K562 (cell line): ENCODE measurements at regions not wholly inside any gene's neighbourhood (a gene's known extent, or its start where the extent isn't known, plus 50 kb on each side); places are given as distances from the start of the nearest gene placed in this dataset.

ENCODE experiments used
- ATAC-seq: fragments of 200-7000 bp; cut with Tn5 transposase; 3 replicates; pipeline ENCODE4 v1.9.1; 2020; ENCODE audit warnings: moderate library complexity
- BruUV-seq: library from RNA; stranded (reverse); fragments of 400-500 nt; replicated peaks from 2 replicates; lab custom pipeline; 2021; lab: Mats Ljungman, UMichigan
- CTCF ChIA-PET: fragments of 300-600 bp; formaldehyde crosslinking; extraction: SDS; loops from one replicate; lab custom pipeline; 2021; ENCODE audit warnings: low intra/inter-chr PET ratio; lab: Yijun Ruan, JAX
- POLR2A ChIA-PET: fragments of 300-600, 350-650 bp; sonication (Branson Sonifier 250); formaldehyde crosslinking; extraction: SDS; loops from one replicate; lab custom pipeline; 2021; ENCODE audit warnings: antibody characterized with exemption, inconsistent platforms; lab: Yijun Ruan, JAX
- DNase-seq, 4 experiments: peaks; one replicate each; pipeline versions ENCODE4 v3.0.0 to v3.0.0-alpha.2; 2011 to 2018; ENCODE audit warnings: low spot score in 3 of 4, mixed read lengths in 3 of 4; ENCODE audit errors: extremely low read depth in 1 of 4
- FAIRE-seq: peaks from 2 replicates; lab custom pipeline; 2011; peaks lifted over from hg19 to GRCh38; lab: Jason Lieb, UNC
- H2AFZ ChIP-seq: 2 replicates; pipeline ENCODE4 v1.6.0; 2011; ENCODE audit warnings: low read depth, low read length, control low read depth, inconsistent platforms
- H3K27ac ChIP-seq: fragments of 200-600 bp; 3 replicates; pipeline ENCODE4 v1.8.0; 2011; ENCODE audit warnings: low read depth, mild to moderate bottlenecking, control low read depth, inconsistent platforms, low read length, moderate library complexity, mixed read lengths; ENCODE audit errors: extremely low read depth
- H3K27me3 ChIP-seq, 2 experiments: fragments of 300-600 bp in 1 of 2; 2 replicates in 1 of 2; 3 replicates in 1 of 2; pipeline versions ENCODE4 v1.6.0 to v1.8.0; 2011; ENCODE audit warnings: inconsistent platforms in 2 of 2, low read length in 2 of 2, mild to moderate bottlenecking in 1 of 2, mixed read lengths in 1 of 2, moderate library complexity in 1 of 2; ENCODE audit not compliant: control insufficient read depth in 2 of 2, insufficient read depth in 2 of 2
- H3K36me3 ChIP-seq: fragments of 300-600 bp; 3 replicates; pipeline ENCODE4 v1.8.0; 2011; ENCODE audit warnings: mild to moderate bottlenecking, low read length, inconsistent platforms; ENCODE audit not compliant: control insufficient read depth, insufficient read depth
- H3K4me1 ChIP-seq, 2 experiments: fragments of 200-600 bp in 1 of 2; replicated peaks in 1 of 2; 2 replicates in 1 of 2; 3 replicates in 1 of 2; pipeline versions ENCODE4 v1.5.1 to v1.8.0; 2011; ENCODE audit warnings: inconsistent platforms in 2 of 2, low read length in 2 of 2, mild to moderate bottlenecking in 1 of 2, mixed read lengths in 1 of 2, moderate library complexity in 1 of 2; ENCODE audit not compliant: control insufficient read depth in 2 of 2, insufficient read depth in 2 of 2
- H3K4me2 ChIP-seq: 2 replicates; pipeline ENCODE4 v1.6.1; 2011; ENCODE audit warnings: low read length, control low read depth, inconsistent platforms, mixed read lengths; ENCODE audit not compliant: insufficient read depth
- H3K4me3 ChIP-seq: fragments of 200-600 bp; sonication (generic), shearing (Covaris generic); 2 replicates; pipeline ENCODE4 v1.5.1; 2016; ENCODE audit warnings: control low read depth, inconsistent platforms
- H3K79me2 ChIP-seq: fragments of 200-600 bp; 3 replicates; pipeline ENCODE4 v1.8.0; 2011; ENCODE audit warnings: low read length, inconsistent platforms; ENCODE audit not compliant: control insufficient read depth, insufficient read depth
- H3K9ac ChIP-seq, 2 experiments: 2 replicates each; pipeline versions ENCODE4 v1.6.0 to v1.6.1; 2011; ENCODE audit warnings: low read depth in 2 of 2, low read length in 2 of 2, control low read depth in 1 of 2, inconsistent platforms in 1 of 2, mild to moderate bottlenecking in 1 of 2, mixed read lengths in 1 of 2; ENCODE audit not compliant: insufficient read depth in 1 of 2
- H3K9me1 ChIP-seq: one replicate; pipeline ENCODE4 v1.6.0; 2011; ENCODE audit warnings: inconsistent platforms, mild to moderate bottlenecking, low read length, moderate library complexity; ENCODE audit not compliant: control insufficient read depth, insufficient read depth
- H3K9me3 ChIP-seq: replicated peaks from 2 replicates; pipeline ENCODE4 v1.5.1; 2011; ENCODE audit warnings: low read depth, low read length, inconsistent platforms; ENCODE audit not compliant: control insufficient read depth, insufficient read depth
- H4K20me1 ChIP-seq: replicated peaks from 2 replicates; pipeline ENCODE4 v1.6.1; 2011; ENCODE audit warnings: low read length, inconsistent platforms, mixed read lengths; ENCODE audit not compliant: control insufficient read depth, insufficient read depth
- BRF1 ChIP-seq: IDR thresholded peaks from 3 replicates; pipeline ENCODE4 v1.6.1; 2011; ENCODE audit warnings: borderline replicate concordance, mild to moderate bottlenecking; ENCODE audit not compliant: insufficient read length; ENCODE audit errors: extremely low read depth
- CHCHD3 ChIP-seq: fragments of 250-450 bp; sonication (Bioruptor Pico); IDR thresholded peaks from 2 replicates; pipeline ENCODE4 v2.1.2; 2022; ENCODE audit warnings: mild to moderate bottlenecking
- CXXC5 ChIP-seq: fragments of 250-450 bp; sonication (Bioruptor Pico); IDR thresholded peaks from 2 replicates; pipeline ENCODE4 v1.8.0; 2022; ENCODE audit warnings: inconsistent platforms, mild to moderate bottlenecking, moderate library complexity
- FOXK2 ChIP-seq, 2 experiments: fragments of 450-650 bp; IDR thresholded peaks in 1 of 2; conservative IDR thresholded peaks in 1 of 2; 2 replicates each; pipeline ENCODE4 v1.6.1; 2016; ENCODE audit warnings: low read depth in 2 of 2, mild to moderate bottlenecking in 1 of 2
- HOXB6 ChIP-seq: fragments of 250-450 bp; sonication (Bioruptor Pico); IDR thresholded peaks from 2 replicates; pipeline ENCODE4 v1.5.1; 2022; ENCODE audit warnings: mild to moderate bottlenecking, borderline replicate concordance
- MAZ ChIP-seq, 2 experiments: fragments of 450-650 bp in 1 of 2; sonication (generic) in 1 of 2; formaldehyde crosslinking; IDR thresholded peaks in 1 of 2; conservative IDR thresholded peaks in 1 of 2; 2 replicates each; pipeline versions ENCODE4 v1.4.0 to v1.5.0; 2020; ENCODE audit warnings: mild to moderate bottlenecking in 1 of 2, missing genetic modification reagents in 1 of 2
- POLR2AphosphoS5 ChIP-seq: IDR thresholded peaks from 2 replicates; pipeline ENCODE4 v1.6.1; 2011; ENCODE audit warnings: mild to moderate bottlenecking, low read depth, low read length, moderate library complexity; ENCODE audit not compliant: control insufficient read depth, insufficient read depth
- SAP30 ChIP-seq: fragments of 200-600 bp; sonication (generic); IDR thresholded peaks from 2 replicates; pipeline ENCODE4 v1.6.1; 2012; ENCODE audit warnings: borderline replicate concordance, low read depth, mild to moderate bottlenecking, moderate library complexity, low read length, control low read depth, inconsistent platforms; ENCODE audit not compliant: insufficient read depth, poor library complexity, severe bottlenecking
- THRA ChIP-seq: fragments of 450-650 bp; IDR thresholded peaks from 2 replicates; pipeline ENCODE4 v1.6.1; 2017; ENCODE audit warnings: mild to moderate bottlenecking, moderate library complexity
- TRIM24 ChIP-seq, 2 experiments: fragments of 450-650 bp; IDR thresholded peaks; 2 replicates each; pipeline ENCODE4 v1.6.1; 2016
- YBX1 ChIP-seq: fragments of 450-650 bp; IDR thresholded peaks from 2 replicates; pipeline ENCODE4 v1.7.1; 2016; ENCODE audit warnings: mild to moderate bottlenecking
- ZBTB1 ChIP-seq: sonication (generic); formaldehyde crosslinking; IDR thresholded peaks from 2 replicates; pipeline ENCODE4 v1.8.1; 2023; ENCODE audit warnings: missing genetic modification reagents, low read depth, mild to moderate bottlenecking, borderline replicate concordance
- ZKSCAN3 ChIP-seq: fragments of 250-450 bp; sonication (Bioruptor Pico); IDR thresholded peaks from 2 replicates; pipeline ENCODE4 v1.4.0; 2020
- ZNF384 ChIP-seq: IDR thresholded peaks from 2 replicates; pipeline ENCODE4 v1.6.1; 2012; ENCODE audit warnings: low read depth, low read length, improper control_type of control experiment
- ZNF436 ChIP-seq: fragments of 250-450, 450-650 bp; sonication (Bioruptor Pico); formaldehyde crosslinking; IDR thresholded peaks from 2 replicates; pipeline ENCODE4 v1.7.0; 2020; ENCODE audit warnings: mild to moderate bottlenecking
- WGBS: fragments of 100-300 bp; shearing (Covaris generic); methylation state at CpG from one replicate; pipeline ENCODE4 v1.1.6; 2016; ENCODE audit warnings: low coverage, mixed read lengths; ENCODE audit not compliant: insufficient coverage; ENCODE audit errors: missing lambda C conversion rate; 5-methylcytosine and 5-hydroxymethylcytosine counted together
- in situ Hi-C: fragments of 300-500 bp; cut with MboI; formaldehyde crosslinking; loops from 4 replicates; pipeline ENCODE4 v1.15.0; 2018; ENCODE audit warnings: inconsistent platforms, mixed read lengths
- intact Hi-C: fragments of 100-400 bp; cut with micrococcal nuclease; formaldehyde crosslinking; loops from 2 replicates; pipeline ENCODE4 v1.14.2; 2022

- no peak for ATAC-seq
Observed at GRCh38 chr13:99123101-99124045, 77.3 kb upstream of the UBAC2 start.

GRCh38 chr13:99124046-99124400, 76.6 kb upstream of the UBAC2 start:
- BruUV-seq, result no TSS peak
- Histone ChIP-seq H3K4me3 (no peak overlapping the region), H3K9ac (no peak overlapping the region), H3K4me1 (peaks cover 0 to 5% of the 10 kb centered on the region in 2 experiments; a peak in 3 of 5 replicates), H3K36me3 (no peaks in the 10 kb centered on the region), H4K20me1 (no peaks in the 10 kb centered on the region), H3K27ac (no peak overlapping the region), H3K27me3 (no peaks in the 10 kb centered on the region), H3K4me2 (no peak overlapping the region), H3K9me1 (no peaks in the 10 kb centered on the region), H3K9me3 (no peaks in the 10 kb centered on the region), H2AFZ (peak overlapping the region; percentile 32; the same call in 1 of the 2 replicates), H3K79me2 (no peaks in the 10 kb centered on the region)
- DNase-seq (no peak), ATAC-seq (no peak), FAIRE-seq (no peak)
- ChIA-PET POLR2A (interaction anchor here (0.6 kb wide), 1 partner anchor 248 kb away, joined by 3 read pairs; no protein-coding TSS in a partner anchor), CTCF (no interaction called here)
- in situ Hi-C loops (no loop called here), intact Hi-C loops (no loop called here)
- WGBS, result 11% methylated on average over 1 of the region's 1 CpG
- TF ChIP-seq MAZ (CRISPR knock-in tag; conservative IDR thresholded peaks at IDR 0.05 in 1 of 2, IDR thresholded peaks at IDR 0.05 in 1 of 2), result no peak
- no peak for TF ChIP-seq POLR2AphosphoS5
- no peak for TF ChIP-seq SAP30
- TF ChIP-seq THRA, result no peak
- no peak for TF ChIP-seq ZNF384
- no peak for TF ChIP-seq CHCHD3
- TF ChIP-seq FOXK2 (conservative IDR thresholded peaks at IDR 0.05 in 1 of 2, IDR thresholded peaks at IDR 0.05 in 1 of 2; ENCODE audit: low read depth in 2 of 2), result no peak
- no peak for TF ChIP-seq BRF1
- TF ChIP-seq ZNF436 (CRISPR knock-in tag), result no peak
- no peak for TF ChIP-seq CXXC5 (CRISPR knock-in tag)
- TF ChIP-seq HOXB6 (CRISPR knock-in tag), result no peak
- TF ChIP-seq ZKSCAN3 (CRISPR knock-in tag), result no peak
- no peak for TF ChIP-seq TRIM24 (IDR thresholded peaks at IDR 0.05)

More at GRCh38 chr13:99123101-99124045, 77.3 kb upstream of the UBAC2 start:
- intact Hi-C loops (no loop called here), in situ Hi-C loops (no loop called here)
- Histone ChIP-seq H3K4me3 (no peak overlapping the region), H3K9me3 (no peaks in the 10 kb centered on the region), H3K79me2 (no peaks in the 10 kb centered on the region), H3K9ac (no peak overlapping the region), H3K36me3 (no peaks in the 10 kb centered on the region), H3K9me1 (no peaks in the 10 kb centered on the region), H4K20me1 (no peaks in the 10 kb centered on the region), H3K4me2 (no peak overlapping the region), H3K4me1 (peaks cover 0 to 5% of the 10 kb centered on the region in 2 experiments; a peak in 3 of 5 replicates), H2AFZ (peak overlapping the region; percentile 32; the same call in 1 of the 2 replicates), H3K27ac (no peak overlapping the region), H3K27me3 (no peaks in the 10 kb centered on the region)
- FAIRE-seq (no peak), DNase-seq (no peak)
- no TSS peak for BruUV-seq
- ChIA-PET POLR2A (interaction anchor here (0.6 kb wide), 3 partner anchors 57 to 287 kb away, joined by 3 read pairs; no protein-coding TSS in a partner anchor), CTCF (no interaction called here)
- TF ChIP-seq TRIM24 (IDR thresholded peaks at IDR 0.05) (no peak), ZBTB1 (no peak), YBX1 (no peak)
- 49% methylated on average over 13 of the region's 14 CpGs for WGBS
